GM19463 (cell line): ENCODE measurements at regions not wholly inside any gene's neighbourhood (a gene's known extent, or its start where the extent isn't known, plus 50 kb on each side); places are given as distances from the start of the nearest gene placed in this dataset.

Source experiments
- ATAC-seq: cut with Tn5 transposase; IDR thresholded peaks from one replicate; pipeline ENCODE4 v1.9.1; 2021; ENCODE audit warnings: mild to moderate bottlenecking, moderate library complexity; ENCODE audit not compliant: unreplicated experiment

- no peak for ATAC-seq
These were observed 600.5 kb downstream of the EDEM1 start for GRCh38 chr3:5787861-5788488.

- ATAC-seq: no peak
These were observed 601.0 kb downstream of the EDEM1 start for GRCh38 chr3:5788496-5788895.

- no peak for ATAC-seq
These were observed 604.1 kb downstream of the EDEM1 start for GRCh38 chr3:5791558-5791957.

- no peak for ATAC-seq
These were observed 609.0 kb downstream of the EDEM1 start for GRCh38 chr3:5796541-5796940.

DNA sequence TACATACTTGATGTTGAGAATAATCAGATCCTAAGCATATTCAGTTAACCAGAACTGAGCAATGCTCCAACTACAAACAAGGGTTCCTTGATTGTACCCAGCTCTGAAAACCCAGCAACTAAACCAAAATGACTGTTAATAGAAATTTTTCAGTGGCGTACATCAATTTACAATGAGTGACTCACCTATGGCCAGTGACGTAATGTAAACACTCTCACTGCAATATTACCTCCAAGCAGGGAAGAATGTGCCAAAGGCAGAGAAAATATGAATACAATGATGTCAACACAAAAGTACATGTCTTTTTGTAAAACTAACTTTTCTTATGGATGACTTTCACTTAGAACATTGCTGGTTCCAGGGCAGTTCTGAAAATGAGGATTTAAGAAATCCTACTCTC, 611.3 kb downstream of the EDEM1 start:
- no peak for ATAC-seq

GRCh38 chr3:5799398-5799797, 611.9 kb downstream of the EDEM1 start:
- no peak for ATAC-seq

DNA sequence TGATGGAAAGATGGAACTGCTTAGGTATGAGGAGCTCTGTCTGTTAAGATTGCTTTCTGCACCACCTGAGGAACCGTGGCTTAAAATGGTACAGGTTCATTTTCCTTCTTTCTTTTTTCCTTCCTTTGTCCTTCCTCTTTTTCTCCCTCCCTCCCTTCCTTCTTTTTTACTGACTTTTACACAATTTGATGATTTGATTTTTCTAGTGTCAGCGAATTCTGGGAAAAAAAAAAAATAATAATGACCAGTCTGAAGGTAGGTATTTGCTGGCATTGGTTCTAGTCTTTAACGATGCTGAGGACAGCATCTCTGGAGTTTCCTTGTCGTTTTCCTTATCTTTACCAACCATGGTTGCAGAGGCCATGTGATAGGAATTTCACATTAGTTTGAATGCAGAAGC, 613.5 kb downstream of the EDEM1 start:
- ATAC-seq: no peak

DNA sequence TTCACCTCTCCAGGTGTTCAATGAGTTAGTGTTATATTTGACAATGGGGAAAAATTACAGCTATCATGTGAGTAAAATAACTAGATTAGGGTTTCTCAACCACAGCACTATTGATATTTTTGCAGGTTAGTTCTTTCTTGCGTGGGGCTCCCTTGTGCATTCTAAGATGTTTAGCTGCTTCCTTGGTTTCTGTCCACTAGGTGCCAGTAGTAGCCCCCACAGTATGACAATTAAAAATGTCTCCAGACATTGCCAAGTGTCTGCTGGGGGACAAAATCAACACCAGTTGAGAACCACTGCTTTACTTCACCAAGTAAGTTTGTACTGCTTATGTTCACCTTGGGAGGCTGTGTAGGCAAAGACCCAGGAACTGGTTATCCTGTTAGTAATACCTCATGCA, 618.7 kb downstream of the EDEM1 start:
- no peak for ATAC-seq

DNA sequence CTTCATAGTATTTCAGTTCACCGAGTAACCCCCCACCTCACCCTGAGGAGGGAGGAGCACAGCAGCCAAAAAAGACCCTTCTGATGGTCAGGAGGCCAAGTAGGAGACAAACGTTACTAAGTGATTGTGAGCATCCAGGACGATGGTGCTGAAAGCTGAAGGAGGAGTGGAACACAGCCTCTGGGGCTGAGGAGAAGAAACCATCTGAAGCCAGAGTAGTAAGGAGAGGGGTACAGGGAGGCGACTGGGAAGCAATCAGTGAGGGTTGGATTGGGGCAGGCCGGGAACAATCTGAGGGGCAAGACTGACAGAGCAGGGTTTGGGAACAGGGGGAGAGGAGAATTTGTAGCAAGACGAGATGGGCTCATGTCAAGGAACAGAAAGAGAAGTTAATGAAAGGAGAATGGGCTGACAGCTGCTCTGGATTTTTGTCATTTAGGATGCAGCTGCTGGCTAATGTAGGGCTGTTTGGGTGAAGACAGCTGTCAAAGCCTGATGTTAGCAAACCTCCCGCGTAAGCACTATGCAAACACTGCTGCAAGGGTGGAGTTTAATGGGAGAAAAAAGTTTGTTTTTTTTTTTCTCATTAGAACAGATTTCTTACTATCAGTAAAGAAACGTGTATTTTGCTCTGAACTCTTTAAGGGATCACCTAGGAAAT, 622.2 kb downstream of the EDEM1 start:
- ATAC-seq: no peak

DNA sequence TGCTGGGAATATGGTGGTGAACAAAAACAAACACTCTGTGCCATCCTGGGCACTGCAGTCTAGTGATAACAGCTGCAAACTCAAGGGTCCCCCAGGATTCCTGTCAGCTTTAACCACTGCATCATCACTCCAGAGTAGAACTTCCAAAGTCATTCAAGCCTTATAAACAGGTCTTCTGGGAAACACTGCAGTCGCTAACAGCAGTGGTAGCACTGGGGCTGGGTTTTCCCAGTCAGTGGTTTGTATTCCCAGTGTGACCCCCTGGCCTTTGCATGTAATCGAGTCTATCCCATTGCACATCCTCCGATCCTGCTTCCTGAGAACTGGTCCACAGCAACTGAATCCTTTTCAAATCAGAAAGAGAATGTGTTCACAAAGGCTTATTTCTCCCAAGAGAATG, 623.5 kb downstream of the EDEM1 start:
- ATAC-seq: no peak

DNA sequence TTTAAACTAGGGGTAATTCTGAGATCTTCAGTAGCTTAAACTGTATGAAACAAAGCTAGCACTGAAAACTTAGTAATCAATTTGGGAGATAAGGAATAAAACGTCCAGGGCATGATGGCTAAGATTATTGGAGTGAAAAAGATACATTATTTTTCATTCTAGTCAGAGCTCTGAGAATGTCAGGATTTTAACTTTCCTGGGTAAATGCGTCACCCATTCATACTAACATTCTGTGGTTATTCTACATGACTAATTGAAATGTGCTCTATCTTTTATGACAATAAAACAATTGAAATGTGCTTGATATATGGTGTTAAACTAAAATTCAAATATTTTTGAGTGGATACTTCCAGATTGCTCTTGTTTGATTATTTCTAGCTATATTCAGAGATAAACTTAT, 626.0 kb downstream of the EDEM1 start:
- no peak for ATAC-seq

- ATAC-seq: no peak
These were observed 635.3 kb downstream of the EDEM1 start for GRCh38 chr3:5822843-5823242.

DNA sequence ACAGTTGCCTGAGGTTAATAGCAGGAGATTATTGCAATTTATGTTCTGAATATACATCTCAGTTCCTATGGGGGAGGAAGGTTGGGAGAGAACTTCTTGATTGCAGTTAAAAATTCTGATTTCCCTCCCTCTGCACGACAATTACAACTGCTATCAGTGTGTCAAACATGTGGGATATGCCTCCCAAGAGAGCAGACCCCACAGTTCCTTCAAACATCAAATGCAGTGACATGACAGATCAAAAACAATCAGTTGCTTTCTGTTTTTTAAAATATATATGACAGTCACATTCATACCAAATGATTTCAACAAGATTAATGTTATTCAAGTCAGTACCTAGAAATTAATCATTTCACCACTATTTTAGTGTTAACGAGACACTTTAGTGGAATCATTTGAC, 639.0 kb downstream of the EDEM1 start:
- no peak for ATAC-seq

GRCh38 chr3:5828251-5828650, 640.7 kb downstream of the EDEM1 start:
- ATAC-seq: no peak

DNA sequence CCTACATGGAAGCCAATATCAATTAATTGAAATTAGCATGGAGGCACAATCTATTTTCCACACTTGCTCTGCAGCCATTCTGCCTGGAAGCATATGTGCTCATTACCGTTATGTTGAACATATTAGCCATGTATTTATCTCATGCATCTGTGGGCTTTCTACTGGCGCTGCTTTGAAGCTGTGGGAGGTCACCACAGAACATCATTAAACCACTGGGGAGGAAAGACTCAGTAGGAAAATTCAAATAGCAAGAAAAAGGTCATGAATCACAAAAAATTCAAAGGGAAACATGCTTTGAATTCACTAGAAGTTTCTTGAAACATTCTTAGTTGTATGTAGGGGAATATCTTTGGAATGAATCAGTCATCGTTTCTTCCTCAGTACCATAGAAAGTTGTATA, 652.5 kb downstream of the EDEM1 start:
- no peak for ATAC-seq

DNA sequence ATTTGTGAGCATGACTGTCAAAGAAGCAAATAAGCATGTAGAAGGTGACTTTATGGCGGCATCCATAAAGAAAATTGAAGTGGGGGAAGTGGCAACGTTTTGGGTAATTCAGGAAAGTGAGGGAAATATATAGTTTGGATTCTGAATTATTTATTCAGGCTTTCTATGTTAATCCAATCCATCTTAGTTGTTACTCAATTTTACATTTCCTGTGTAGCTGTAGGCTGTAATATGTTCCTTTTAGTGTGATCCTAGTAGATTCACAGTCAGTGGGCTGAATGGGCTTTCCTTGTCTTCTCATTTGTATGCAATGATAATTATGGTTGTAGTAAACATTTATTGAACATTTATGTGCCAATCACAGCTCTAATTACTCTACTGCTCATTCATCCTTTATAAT, 654.1 kb downstream of the EDEM1 start:
- ATAC-seq: no peak

DNA sequence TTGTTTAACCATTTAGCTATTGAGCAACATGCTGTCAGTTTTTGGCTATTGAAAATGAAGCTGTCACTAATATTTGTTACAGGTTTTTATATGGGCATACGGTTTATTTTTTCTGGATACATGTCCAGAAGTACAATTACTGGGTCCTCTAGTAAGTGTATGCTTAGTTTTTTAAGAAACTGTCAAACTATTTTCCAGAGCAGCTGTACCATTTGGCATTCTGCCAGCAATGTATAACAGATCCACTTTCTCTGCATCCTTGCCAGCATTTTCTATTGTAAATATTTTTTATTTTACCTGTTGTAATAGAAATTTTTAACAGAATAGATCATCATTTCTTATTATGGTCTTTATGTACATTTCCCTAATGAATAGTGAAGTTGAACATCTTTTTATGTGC, 658.8 kb downstream of the EDEM1 start:
- no peak for ATAC-seq

- no peak for ATAC-seq
These were observed 673.6 kb downstream of the EDEM1 start for GRCh38 chr3:5861151-5861550.

- ATAC-seq: no peak
These were observed 687.4 kb downstream of the EDEM1 start for GRCh38 chr3:5874931-5875341.

DNA sequence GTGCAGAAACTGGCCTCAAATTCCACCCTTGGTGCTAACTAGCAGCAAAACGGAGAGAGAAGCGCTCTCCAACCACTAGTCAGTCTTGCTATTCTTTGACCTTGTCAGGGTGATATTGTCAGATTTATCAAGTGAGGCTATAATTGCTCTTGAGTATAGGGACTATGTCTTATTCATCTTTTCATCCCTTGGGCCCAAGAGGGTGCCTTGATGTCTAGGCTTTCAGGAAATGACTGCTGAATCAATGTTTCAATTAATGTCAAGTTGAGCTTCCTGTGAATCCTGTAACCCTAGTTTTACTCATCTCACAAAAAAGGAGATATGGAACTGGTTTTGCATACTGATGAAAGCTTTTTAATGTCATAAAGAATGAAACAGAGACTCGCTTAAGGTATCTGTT, 701.3 kb downstream of the EDEM1 start:
- ATAC-seq: no peak

DNA sequence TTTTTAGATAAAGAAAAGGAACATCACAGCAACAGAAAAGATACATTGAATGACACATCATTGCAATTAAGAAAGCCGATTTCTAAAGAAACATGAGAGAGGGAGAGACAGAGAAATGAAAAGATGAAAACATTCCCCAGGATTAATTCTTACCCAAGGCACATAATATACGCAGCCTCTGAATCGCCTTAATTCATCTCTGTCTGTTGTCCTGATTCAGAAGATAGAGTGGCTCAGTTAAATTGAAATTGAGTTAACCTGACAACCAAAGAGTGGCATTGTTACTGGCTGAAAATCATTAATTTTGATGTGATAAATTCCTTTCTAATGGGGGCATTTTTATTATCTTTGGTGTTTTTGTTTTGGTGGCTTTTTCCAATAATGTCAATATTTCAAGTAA, 701.9 kb downstream of the EDEM1 start:
- ATAC-seq: no peak

DNA sequence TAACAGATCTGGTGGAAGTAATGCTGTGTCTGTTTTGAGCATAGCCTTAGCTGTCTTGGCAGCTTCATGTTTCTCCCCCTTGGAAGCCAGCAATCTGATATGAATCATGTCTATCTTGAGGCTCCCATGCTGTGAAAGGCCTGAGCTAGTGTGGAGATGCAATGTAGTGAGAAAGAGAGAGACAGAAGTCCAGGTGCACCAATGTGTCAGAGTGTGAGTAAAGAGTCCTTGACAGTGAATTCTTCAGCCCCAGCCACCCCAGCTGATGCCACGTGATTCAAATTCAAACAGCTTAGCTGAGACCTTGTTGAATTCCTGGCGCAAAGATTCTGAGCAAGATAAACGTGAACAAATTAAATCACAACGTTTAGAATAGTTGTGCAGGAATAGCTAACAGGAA, 704.2 kb downstream of the EDEM1 start:
- ATAC-seq: no peak

DNA sequence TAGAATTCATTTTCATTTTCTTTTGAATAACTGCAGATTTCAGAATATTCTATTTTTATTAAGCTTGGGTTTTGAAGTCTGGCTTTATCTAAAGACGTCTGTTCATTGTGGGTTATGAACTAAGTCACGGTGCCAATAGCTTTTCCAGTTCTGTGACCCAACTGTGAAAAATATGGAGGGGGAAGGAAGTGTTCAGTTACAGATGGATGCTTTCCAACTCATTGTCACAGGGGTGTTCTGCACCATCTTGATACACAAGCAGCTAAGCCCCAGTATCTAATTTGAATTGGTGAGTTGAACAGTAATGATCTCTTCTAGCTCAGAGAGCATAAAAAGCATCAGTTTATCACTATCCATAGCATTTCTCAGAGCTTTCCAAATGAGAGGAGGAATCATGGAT, 710.6 kb downstream of the EDEM1 start:
- ATAC-seq: no peak
